GM19324 (cell line): ENCODE measurements at regions not wholly inside any gene's neighbourhood (a gene's known extent, or its start where the extent isn't known, plus 50 kb on each side); places are given as distances from the start of the nearest gene placed in this dataset.

Experiments used
- ATAC-seq: cut with Tn5 transposase; IDR thresholded peaks from one replicate; pipeline ENCODE4 v1.9.1; 2021; ENCODE audit warnings: mild to moderate bottlenecking, moderate library complexity; ENCODE audit not compliant: unreplicated experiment, low FRiP score

GRCh38 chr16:6057821-6058220 lies 960.2 kb upstream of the EEF2KMT start:
- ATAC-seq = no peak

- ATAC-seq = no peak
Observed at GRCh38 chr16:6048017-6048416, 950.4 kb upstream of the EEF2KMT start.

- no peak for ATAC-seq
Observed at GRCh38 chr16:6047325-6047724, 949.7 kb upstream of the EEF2KMT start.

- ATAC-seq = no peak
Observed at GRCh38 chr16:6038941-6039645, 941.5 kb upstream of the EEF2KMT start.

GRCh38 chr16:6035161-6035560 lies 937.6 kb upstream of the EEF2KMT start:
- no peak for ATAC-seq

- ATAC-seq = no peak
Observed at GRCh38 chr16:6034511-6034910, 936.9 kb upstream of the EEF2KMT start.

- no peak for ATAC-seq
Observed at GRCh38 chr16:6032438-6032837, 934.8 kb upstream of the EEF2KMT start.

- ATAC-seq = no peak
Observed at GRCh38 chr16:6031567-6031966, 934.0 kb upstream of the EEF2KMT start.

GRCh38 chr16:6031102-6031501 lies 933.5 kb upstream of the EEF2KMT start:
- no peak for ATAC-seq

- ATAC-seq = no peak
Observed at GRCh38 chr16:6027733-6028132, 930.1 kb upstream of the EEF2KMT start.

- ATAC-seq = no peak
Observed at GRCh38 chr16:6023449-6023848, 925.9 kb upstream of the EEF2KMT start.

GRCh38 chr16:6021276-6021943 lies 923.8 kb upstream of the EEF2KMT start:
- ATAC-seq = no peak

- no peak for ATAC-seq
Observed at GRCh38 chr16:6020162-6020985, 922.8 kb upstream of the EEF2KMT start.

GRCh38 chr16:6019490-6019991 lies 921.9 kb upstream of the EEF2KMT start:
- ATAC-seq = no peak

GRCh38 chr16:6018848-6019489 lies 921.4 kb upstream of the EEF2KMT start:
- ATAC-seq = no peak

- no peak for ATAC-seq
Observed at GRCh38 chr16:6016530-6017184, 919.1 kb upstream of the EEF2KMT start.

GRCh38 chr16:6012716-6013115 lies 915.1 kb upstream of the EEF2KMT start:
- no peak for ATAC-seq

GRCh38 chr16:6009151-6009550 lies 911.6 kb upstream of the EEF2KMT start:
- ATAC-seq = no peak

- ATAC-seq = no peak
Observed at GRCh38 chr16:6008670-6009069, 911.1 kb upstream of the EEF2KMT start.

- no peak for ATAC-seq
Observed at GRCh38 chr16:5993356-5993755, 895.8 kb upstream of the EEF2KMT start.
